ENCODE measurements at regions not wholly inside any gene's neighbourhood (a gene's known extent, or its start where the extent isn't known, plus 50 kb on each side); places are given as distances from the start of the nearest gene placed in this dataset.

DNA sequence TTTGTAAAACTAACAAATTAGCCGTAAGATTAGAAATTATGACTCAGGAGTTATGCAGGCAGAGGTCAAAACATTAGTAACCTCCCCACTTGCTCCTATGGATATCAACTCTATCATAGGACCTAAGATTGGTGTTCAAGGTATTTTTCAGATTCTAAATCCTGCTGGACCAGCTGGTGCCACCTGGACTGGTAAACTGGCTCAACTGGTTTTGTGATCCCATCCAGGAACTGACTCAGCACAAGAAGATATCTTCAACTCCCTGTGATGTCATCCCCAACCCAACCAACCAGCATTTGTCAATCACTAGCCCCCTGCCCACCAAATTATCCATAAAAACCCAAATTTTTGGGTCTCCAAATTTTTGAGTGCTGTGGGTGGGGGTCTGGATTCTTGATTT, 98.1 kb upstream of the OR4E1 start:
- TF ChIP-seq, protein P1, sequence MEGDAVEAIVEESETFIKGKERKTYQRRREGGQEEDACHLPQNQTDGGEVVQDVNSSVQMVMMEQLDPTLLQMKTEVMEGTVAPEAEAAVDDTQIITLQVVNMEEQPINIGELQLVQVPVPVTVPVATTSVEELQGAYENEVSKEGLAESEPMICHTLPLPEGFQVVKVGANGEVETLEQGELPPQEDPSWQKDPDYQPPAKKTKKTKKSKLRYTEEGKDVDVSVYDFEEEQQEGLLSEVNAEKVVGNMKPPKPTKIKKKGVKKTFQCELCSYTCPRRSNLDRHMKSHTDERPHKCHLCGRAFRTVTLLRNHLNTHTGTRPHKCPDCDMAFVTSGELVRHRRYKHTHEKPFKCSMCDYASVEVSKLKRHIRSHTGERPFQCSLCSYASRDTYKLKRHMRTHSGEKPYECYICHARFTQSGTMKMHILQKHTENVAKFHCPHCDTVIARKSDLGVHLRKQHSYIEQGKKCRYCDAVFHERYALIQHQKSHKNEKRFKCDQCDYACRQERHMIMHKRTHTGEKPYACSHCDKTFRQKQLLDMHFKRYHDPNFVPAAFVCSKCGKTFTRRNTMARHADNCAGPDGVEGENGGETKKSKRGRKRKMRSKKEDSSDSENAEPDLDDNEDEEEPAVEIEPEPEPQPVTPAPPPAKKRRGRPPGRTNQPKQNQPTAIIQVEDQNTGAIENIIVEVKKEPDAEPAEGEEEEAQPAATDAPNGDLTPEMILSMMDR (conservative IDR thresholded peaks at IDR 0.05; ENCODE audit: low read depth, low read length) = no peak
- no peak for TF ChIP-seq EZH2phosphoT487 (IDR thresholded peaks at IDR 0.05; ENCODE audit: borderline replicate concordance, low read length)
